HCT116 (cell line): ENCODE measurements at regions not wholly inside any gene's neighbourhood (a gene's known extent, or its start where the extent isn't known, plus 50 kb on each side); places are given as distances from the start of the nearest gene placed in this dataset.

Experiments used
- ATAC-seq: fragments of 200-7000 bp; cut with Tn5 transposase; 2 replicates; pipeline ENCODE4 v1.9.1; 2020; ENCODE audit warnings: mild to moderate bottlenecking, moderate library complexity
- BruUV-seq: library from RNA; stranded (reverse); fragments of 400-500 nt; replicated peaks from 2 replicates; lab custom pipeline; 2021; lab: Mats Ljungman, UMichigan
- CTCF ChIA-PET: fragments of 300-600 bp; sonication (Branson Sonifier 250); formaldehyde crosslinking; loops from one replicate; lab custom pipeline; 2021; ENCODE audit warnings: antibody characterized with exemption; lab: Charles Lee
- POLR2A ChIA-PET: fragments of 300-600, 350-600 bp; sonication (Branson Sonifier 250); formaldehyde crosslinking; loops from one replicate; lab custom pipeline; 2021; ENCODE audit warnings: antibody characterized with exemption; lab: Charles Lee
- RAD21 ChIA-PET, 2 experiments: fragments of 300-600 bp; sonication (Branson Sonifier 250); formaldehyde crosslinking; loops; one replicate each; lab custom pipeline; 2023; ENCODE audit warnings: low total read pairs in 2 of 2; ENCODE audit not compliant: uncharacterized antibody in 2 of 2, unreplicated experiment in 2 of 2, low non-redundant PET in 1 of 2; lab: Charles Lee
- DNase-seq: peaks from one replicate; pipeline ENCODE4 v3.0.0-alpha.2; 2010; ENCODE audit warnings: low read depth, low spot score
- H2AFZ ChIP-seq: fragments of 200-600 bp; shearing (Covaris generic), sonication (generic); 2 replicates; pipeline ENCODE4 v1.6.1; 2017; ENCODE audit warnings: low read depth, mixed run types, mixed read lengths, antibody characterized with exemption, low read length; ENCODE audit not compliant: poor library complexity, severe bottlenecking
- H3K27ac ChIP-seq: 2 replicates; pipeline ENCODE4 v1.5.1; 2012; ENCODE audit warnings: low read depth, low read length
- H3K27me3 ChIP-seq: fragments of 200-600 bp; sonication (generic); 2 replicates; pipeline ENCODE4 v1.6.1; 2016; ENCODE audit warnings: mixed run types, low read length, mixed read lengths; ENCODE audit not compliant: insufficient read depth
- H3K36me3 ChIP-seq, 2 experiments: fragments of 200-500 bp in 1 of 2; fragments of 200-600 bp in 1 of 2; sonication (Bioruptor generic) in 1 of 2; sonication (generic) in 1 of 2; 2 replicates each; pipeline versions ENCODE4 v1.5.1 to v1.6.1; 2014 to 2016; ENCODE audit warnings: low read length in 2 of 2, inconsistent platforms in 1 of 2, mixed read lengths in 1 of 2, mixed run types in 1 of 2; ENCODE audit not compliant: insufficient read depth in 2 of 2, control insufficient read depth in 1 of 2
- H3K4me1 ChIP-seq, 2 experiments: fragments of 200-600 bp in 1 of 2; sonication (generic) in 1 of 2; 2 replicates each; pipeline versions ENCODE4 v1.5.1 to v1.6.1; 2012 to 2017; ENCODE audit warnings: low read length in 2 of 2, inconsistent platforms in 1 of 2, mild to moderate bottlenecking in 1 of 2, mixed read lengths in 1 of 2, mixed run types in 1 of 2, moderate library complexity in 1 of 2; ENCODE audit not compliant: insufficient read depth in 2 of 2, control insufficient read depth in 1 of 2
- H3K4me2 ChIP-seq: fragments of 200-600 bp; sonication (generic); 2 replicates; pipeline ENCODE4 v1.6.1; 2017; ENCODE audit warnings: mixed run types, low read length, mixed read lengths
- H3K4me3 ChIP-seq, 2 experiments: fragments of 200-600 bp in 1 of 2; sonication (generic) in 1 of 2; replicated peaks in 1 of 2; 2 replicates each; pipeline ENCODE4 v1.5.1; 2011 to 2016; ENCODE audit warnings: low read length in 2 of 2, control low read depth in 1 of 2, low read depth in 1 of 2, mild to moderate bottlenecking in 1 of 2, mixed read lengths in 1 of 2, mixed run types in 1 of 2
- H3K79me2 ChIP-seq: fragments of 200-600 bp; sonication (generic); 2 replicates; pipeline ENCODE4 v1.6.1; 2017; ENCODE audit warnings: mild to moderate bottlenecking, mixed run types, low read length, moderate library complexity, mixed read lengths; ENCODE audit not compliant: insufficient read depth
- H3K9ac ChIP-seq: fragments of 200-600 bp; sonication (generic); 2 replicates; pipeline ENCODE4 v1.6.1; 2016; ENCODE audit warnings: low read length, mixed read lengths
- H3K9me2 ChIP-seq: fragments of 200-600 bp; sonication (generic), shearing (Covaris generic); 2 replicates; pipeline ENCODE4 v1.6.1; 2017; ENCODE audit warnings: mixed run types, mild to moderate bottlenecking, moderate library complexity; ENCODE audit not compliant: insufficient read depth
- H3K9me3 ChIP-seq, 2 experiments: fragments of 200-500 bp in 1 of 2; fragments of 200-600 bp in 1 of 2; sonication (Bioruptor generic) in 1 of 2; sonication (generic) in 1 of 2; 2 replicates each; pipeline ENCODE4 v1.6.1; 2014 to 2017; ENCODE audit warnings: low read length in 2 of 2, mixed read lengths in 2 of 2, inconsistent platforms in 1 of 2, low read depth in 1 of 2, mild to moderate bottlenecking in 1 of 2, mixed run types in 1 of 2, moderate library complexity in 1 of 2; ENCODE audit not compliant: control insufficient read depth in 1 of 2, insufficient read depth in 1 of 2
- H4K20me1 ChIP-seq: fragments of 200-600 bp; sonication (generic), shearing (Covaris generic); 2 replicates; pipeline ENCODE4 v1.6.1; 2017; ENCODE audit warnings: mixed run types, mild to moderate bottlenecking, moderate library complexity; ENCODE audit not compliant: insufficient read depth
- EGR1 ChIP-seq: IDR thresholded peaks from 2 replicates; pipeline ENCODE4 v1.6.1; 2012; ENCODE audit warnings: low read depth
- JUND ChIP-seq: IDR thresholded peaks from 2 replicates; pipeline ENCODE4 v1.6.1; 2012
- SRF ChIP-seq: IDR thresholded peaks from 2 replicates; pipeline ENCODE4 v1.6.1; 2012; ENCODE audit warnings: low read depth
- YY1 ChIP-seq: IDR thresholded peaks from 2 replicates; pipeline ENCODE4 v1.6.1; 2011; ENCODE audit warnings: low read length, low read depth, moderate library complexity, mild to moderate bottlenecking; ENCODE audit not compliant: insufficient replicate concordance; ENCODE audit errors: extremely low read depth
- ZFX ChIP-seq: fragments of 450-650 bp; IDR thresholded peaks from 2 replicates; pipeline ENCODE4 v1.6.1; 2017
- intact Hi-C: fragments of 100-400 bp; cut with micrococcal nuclease; formaldehyde crosslinking; loops from 2 replicates; pipeline ENCODE4 v1.10.0; 2022
- TF ChIP-seq, protein P1 (sequence below): IDR thresholded peaks from 2 replicates; pipeline ENCODE4 v1.6.1; 2012; ENCODE audit warnings: low read depth
- TF ChIP-seq, protein P2 (sequence below): IDR thresholded peaks from 2 replicates; pipeline ENCODE4 v1.6.1; 2012

DNA sequence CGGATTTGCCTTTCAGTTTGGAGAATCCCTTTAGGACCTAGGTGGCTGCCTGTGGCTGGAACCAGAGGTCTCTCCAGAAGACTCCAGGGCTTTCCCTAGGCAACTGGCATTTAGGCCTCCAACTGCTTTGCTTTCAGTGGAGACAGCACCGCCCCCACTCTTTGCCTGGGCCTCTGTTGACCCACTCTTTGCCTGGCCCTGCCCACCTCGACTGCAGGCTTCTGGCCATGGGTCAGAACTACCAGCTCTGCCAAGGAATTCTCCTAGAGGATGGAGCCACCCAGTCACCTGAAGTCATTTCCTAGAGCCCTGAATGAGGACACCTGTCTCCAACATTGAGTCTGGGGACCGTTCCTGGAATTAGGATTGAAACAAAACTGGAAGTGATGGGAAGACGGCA is 439.0 kb upstream of the CDH4 start:
- H3K79me2 ChIP-seq: no peaks in the 10 kb centered on the region
- no peaks in the 10 kb centered on the region for H4K20me1 ChIP-seq
- H3K9me3 ChIP-seq: peaks cover 9 to 32% of the 10 kb centered on the region in 2 experiments; a peak in 2 of 4 replicates
- H3K9ac ChIP-seq: no peak overlapping the region
- H2AFZ ChIP-seq: no peak overlapping the region
- H3K4me3 ChIP-seq: no peak overlapping the region
- no peaks in the 10 kb centered on the region for H3K36me3 ChIP-seq
- ChIA-PET RAD21 (no interaction called here), POLR2A (no interaction called here), CTCF (no interaction called here)
- TF ChIP-seq JUND (no peak), EGR1 (no peak), SRF (no peak)
- TF ChIP-seq, protein P1, sequence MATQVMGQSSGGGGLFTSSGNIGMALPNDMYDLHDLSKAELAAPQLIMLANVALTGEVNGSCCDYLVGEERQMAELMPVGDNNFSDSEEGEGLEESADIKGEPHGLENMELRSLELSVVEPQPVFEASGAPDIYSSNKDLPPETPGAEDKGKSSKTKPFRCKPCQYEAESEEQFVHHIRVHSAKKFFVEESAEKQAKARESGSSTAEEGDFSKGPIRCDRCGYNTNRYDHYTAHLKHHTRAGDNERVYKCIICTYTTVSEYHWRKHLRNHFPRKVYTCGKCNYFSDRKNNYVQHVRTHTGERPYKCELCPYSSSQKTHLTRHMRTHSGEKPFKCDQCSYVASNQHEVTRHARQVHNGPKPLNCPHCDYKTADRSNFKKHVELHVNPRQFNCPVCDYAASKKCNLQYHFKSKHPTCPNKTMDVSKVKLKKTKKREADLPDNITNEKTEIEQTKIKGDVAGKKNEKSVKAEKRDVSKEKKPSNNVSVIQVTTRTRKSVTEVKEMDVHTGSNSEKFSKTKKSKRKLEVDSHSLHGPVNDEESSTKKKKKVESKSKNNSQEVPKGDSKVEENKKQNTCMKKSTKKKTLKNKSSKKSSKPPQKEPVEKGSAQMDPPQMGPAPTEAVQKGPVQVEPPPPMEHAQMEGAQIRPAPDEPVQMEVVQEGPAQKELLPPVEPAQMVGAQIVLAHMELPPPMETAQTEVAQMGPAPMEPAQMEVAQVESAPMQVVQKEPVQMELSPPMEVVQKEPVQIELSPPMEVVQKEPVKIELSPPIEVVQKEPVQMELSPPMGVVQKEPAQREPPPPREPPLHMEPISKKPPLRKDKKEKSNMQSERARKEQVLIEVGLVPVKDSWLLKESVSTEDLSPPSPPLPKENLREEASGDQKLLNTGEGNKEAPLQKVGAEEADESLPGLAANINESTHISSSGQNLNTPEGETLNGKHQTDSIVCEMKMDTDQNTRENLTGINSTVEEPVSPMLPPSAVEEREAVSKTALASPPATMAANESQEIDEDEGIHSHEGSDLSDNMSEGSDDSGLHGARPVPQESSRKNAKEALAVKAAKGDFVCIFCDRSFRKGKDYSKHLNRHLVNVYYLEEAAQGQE: no peak
- no peak overlapping the region for H3K4me2 ChIP-seq
- intact Hi-C loops: no loop called here
- no peak overlapping the region for H3K27ac ChIP-seq
- no peaks in the 10 kb centered on the region for H3K4me1 ChIP-seq
- BruUV-seq: no TSS peak
- no peaks in the 10 kb centered on the region for H3K27me3 ChIP-seq
- no peaks in the 10 kb centered on the region for H3K9me2 ChIP-seq
- DNase-seq: no peak
- ATAC-seq: no peak

DNA sequence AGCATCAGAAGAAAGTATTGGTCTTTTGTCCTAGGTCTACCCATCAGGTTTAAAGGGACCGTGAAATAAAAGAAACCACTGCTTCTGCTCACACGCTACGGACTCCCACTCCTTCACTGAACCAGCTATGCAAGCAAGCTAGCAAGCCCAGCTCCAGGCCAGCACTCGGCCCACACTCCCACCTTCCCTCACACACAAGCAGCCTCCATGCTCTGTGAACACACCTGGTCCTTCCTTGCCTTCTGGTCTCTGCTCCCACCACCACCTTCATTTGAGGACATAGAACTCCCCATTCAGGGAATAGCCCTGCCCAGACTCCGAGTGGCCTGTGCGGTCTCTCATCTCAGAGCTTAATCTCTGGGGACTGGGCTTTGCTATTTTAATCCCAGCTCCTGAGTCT is 436.4 kb upstream of the CDH4 start:
- H3K9me3 ChIP-seq: peaks cover 9 to 36% of the 10 kb centered on the region in 2 experiments; a peak in 3 of 4 replicates
- H3K4me1 ChIP-seq: no peaks in the 10 kb centered on the region
- no peak overlapping the region for H3K4me2 ChIP-seq
- H3K27me3 ChIP-seq: no peaks in the 10 kb centered on the region
- H3K36me3 ChIP-seq: no peaks in the 10 kb centered on the region
- RAD21 ChIA-PET: no interaction called here
- no peak overlapping the region for H3K4me3 ChIP-seq
- H3K79me2 ChIP-seq: no peaks in the 10 kb centered on the region
- H3K9ac ChIP-seq: no peak overlapping the region
- H2AFZ ChIP-seq: no peak overlapping the region
- H4K20me1 ChIP-seq: no peaks in the 10 kb centered on the region
- POLR2A ChIA-PET: no interaction called here
- no peaks in the 10 kb centered on the region for H3K9me2 ChIP-seq
- ATAC-seq: no peak
- DNase-seq: no peak
- no TSS peak for BruUV-seq
- intact Hi-C loops: no loop called here
- CTCF ChIA-PET: no interaction called here
- TF ChIP-seq ZFX (no peak), YY1 (no peak)
- TF ChIP-seq, protein P2, sequence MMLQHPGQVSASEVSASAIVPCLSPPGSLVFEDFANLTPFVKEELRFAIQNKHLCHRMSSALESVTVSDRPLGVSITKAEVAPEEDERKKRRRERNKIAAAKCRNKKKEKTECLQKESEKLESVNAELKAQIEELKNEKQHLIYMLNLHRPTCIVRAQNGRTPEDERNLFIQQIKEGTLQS: no peak
- no peak overlapping the region for H3K27ac ChIP-seq
